GM12864 (cell line): ENCODE measurements at regions not wholly inside any gene's neighbourhood (a gene's known extent, or its start where the extent isn't known, plus 50 kb on each side); places are given as distances from the start of the nearest gene placed in this dataset.

ENCODE experiments used
- DNase-seq: peaks from one replicate; pipeline ENCODE4 v3.0.0-alpha.2; 2011; ENCODE audit warnings: low read depth
- H3K4me3 ChIP-seq: 2 replicates; pipeline ENCODE4 v1.5.1; 2011; ENCODE audit warnings: mild to moderate bottlenecking, low read depth, low read length, control low read depth
- CTCF ChIP-seq: IDR thresholded peaks from 2 replicates; pipeline ENCODE4 v1.5.1; 2011; ENCODE audit warnings: low read depth, mild to moderate bottlenecking, moderate library complexity, low read length, control low read depth, inconsistent platforms; ENCODE audit errors: missing control alignments

- TF ChIP-seq CTCF = no peak
- no peak for DNase-seq
- H3K4me3 ChIP-seq = no peak overlapping the region
These were observed 193.3 kb downstream of the KTN1 start for GRCh38 chr14:55773312-55773711.

GRCh38 chr14:55773984-55774545 is 194.1 kb downstream of the KTN1 start:
- no peak overlapping the region for H3K4me3 ChIP-seq
- no peak for TF ChIP-seq CTCF
- DNase-seq = no peak

GRCh38 chr14:55777877-55778276 is 197.9 kb downstream of the KTN1 start:
- no peak overlapping the region for H3K4me3 ChIP-seq
- DNase-seq = no peak
- TF ChIP-seq CTCF = no peak

GRCh38 chr14:55780156-55780946 is 200.3 kb downstream of the KTN1 start:
- TF ChIP-seq CTCF = no peak
- no peak for DNase-seq
- H3K4me3 ChIP-seq = no peak overlapping the region

- no peak overlapping the region for H3K4me3 ChIP-seq
- no peak for TF ChIP-seq CTCF
- no peak for DNase-seq
These were observed 201.0 kb downstream of the KTN1 start for GRCh38 chr14:55781046-55781445.

- no peak for TF ChIP-seq CTCF
- DNase-seq = no peak
- H3K4me3 ChIP-seq = no peak overlapping the region
These were observed 202.2 kb downstream of the KTN1 start for GRCh38 chr14:55782166-55782565.

GRCh38 chr14:55789406-55789805 is 209.4 kb downstream of the KTN1 start:
- DNase-seq = no peak
- no peak overlapping the region for H3K4me3 ChIP-seq
- no peak for TF ChIP-seq CTCF
